CD4-positive, alpha-beta T cell treated with Interleukin-6 at 100 ng/mL for 8 hours (primary cell): ENCODE measurements at regions not wholly inside any gene's neighbourhood (a gene's known extent, or its start where the extent isn't known, plus 50 kb on each side); places are given as distances from the start of the nearest gene placed in this dataset.
A peak's percentile ranks its signal among the peaks of the same experiment; 100 is the strongest.

Experiments used
- DNase-seq: peaks from one replicate; pipeline ENCODE4 v3.0.0-alpha.2; 2020; ENCODE audit warnings: mixed read lengths, low spot score

GRCh38 chr16:74031551-74031950 lies 265.1 kb upstream of the PSMD7 start:
- no peak for DNase-seq

- DNase-seq, result no peak
These were observed 266.5 kb upstream of the PSMD7 start for GRCh38 chr16:74030000-74030706.

GRCh38 chr16:74029115-74029792 lies 267.4 kb upstream of the PSMD7 start:
- no peak for DNase-seq

GRCh38 chr16:74026373-74027281 lies 270.0 kb upstream of the PSMD7 start:
- no peak for DNase-seq

GRCh38 chr16:74024953-74025352 lies 271.7 kb upstream of the PSMD7 start:
- DNase-seq, result no peak

GRCh38 chr16:74020095-74020670 lies 276.4 kb upstream of the PSMD7 start:
- no peak for DNase-seq

- no peak for DNase-seq
These were observed 277.0 kb upstream of the PSMD7 start for GRCh38 chr16:74019612-74020011.

GRCh38 chr16:74015953-74016352 lies 280.7 kb upstream of the PSMD7 start:
- DNase-seq, result no peak

GRCh38 chr16:73998707-73999106 lies 297.9 kb upstream of the PSMD7 start:
- no peak for DNase-seq

- no peak for DNase-seq
These were observed 298.6 kb upstream of the PSMD7 start for GRCh38 chr16:73997971-73998370.

- DNase-seq, result no peak
These were observed 299.3 kb upstream of the PSMD7 start for GRCh38 chr16:73997340-73997711.

- no peak for DNase-seq
These were observed 299.8 kb upstream of the PSMD7 start for GRCh38 chr16:73996624-73997339.

GRCh38 chr16:73993878-73994277 lies 302.7 kb upstream of the PSMD7 start:
- no peak for DNase-seq

GRCh38 chr16:73978407-73978784 lies 318.2 kb upstream of the PSMD7 start:
- no peak for DNase-seq

GRCh38 chr16:73976644-73977043 lies 320.0 kb upstream of the PSMD7 start:
- no peak for DNase-seq

GRCh38 chr16:73973174-73973573 lies 323.4 kb upstream of the PSMD7 start:
- DNase-seq, result no peak

- DNase-seq, result no peak
These were observed 329.8 kb upstream of the PSMD7 start for GRCh38 chr16:73966851-73967250.

- no peak for DNase-seq
These were observed 331.0 kb upstream of the PSMD7 start for GRCh38 chr16:73965591-73965990.

- DNase-seq, result peak; percentile 2
These were observed 339.8 kb upstream of the PSMD7 start for GRCh38 chr16:73956587-73957494.

GRCh38 chr16:73955702-73956101 lies 340.9 kb upstream of the PSMD7 start:
- no peak for DNase-seq

- no peak for DNase-seq
These were observed 341.4 kb upstream of the PSMD7 start for GRCh38 chr16:73955255-73955654.
